Bronchial epithelial cell (primary cell): ENCODE measurements at regions not wholly inside any gene's neighbourhood (a gene's known extent, or its start where the extent isn't known, plus 50 kb on each side); places are given as distances from the start of the nearest gene placed in this dataset.

Experiments
- DNase-seq: peaks from one replicate; pipeline ENCODE4 v3.0.0-alpha.2; 2010; ENCODE audit warnings: low read depth
- FAIRE-seq: peaks from 2 replicates; lab custom pipeline; 2011; peaks lifted over from hg19 to GRCh38; lab: Jason Lieb, UNC
- H3K27me3 ChIP-seq: 2 replicates; pipeline ENCODE4 v1.5.1; 2011; ENCODE audit warnings: low read length; ENCODE audit not compliant: control insufficient read depth, insufficient read depth
- H3K36me3 ChIP-seq: 2 replicates; pipeline ENCODE4 v1.5.1; 2011; ENCODE audit warnings: low read length; ENCODE audit not compliant: control insufficient read depth, insufficient read depth
- H3K4me3 ChIP-seq: 2 replicates; pipeline ENCODE4 v1.5.1; 2011; ENCODE audit warnings: mild to moderate bottlenecking, low read depth, low read length, control low read depth
- TF ChIP-seq, protein P1 (sequence below): IDR thresholded peaks from 2 replicates; pipeline ENCODE4 v1.5.1; 2011; ENCODE audit warnings: mild to moderate bottlenecking, moderate library complexity, low read length, control low read depth, inconsistent platforms; ENCODE audit not compliant: insufficient read depth, severe bottlenecking

DNA sequence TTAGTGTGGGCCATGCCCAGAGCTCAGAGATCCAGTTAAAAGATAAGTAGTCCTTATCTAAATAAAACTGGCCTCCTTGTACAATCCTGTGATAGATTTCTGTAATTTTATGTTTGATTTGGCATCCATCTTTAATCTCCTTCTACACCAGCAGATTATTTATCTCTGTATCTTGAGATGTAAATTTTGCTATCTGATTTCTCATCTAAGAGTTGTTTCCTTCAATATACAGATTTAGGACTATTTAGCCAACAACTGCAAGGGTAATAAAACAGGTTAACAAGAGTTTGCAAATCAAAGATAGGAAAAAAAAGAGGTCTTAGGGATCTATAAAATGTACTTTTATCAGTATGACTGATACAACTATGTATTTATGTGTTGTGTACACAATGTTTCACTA is 68.6 kb upstream of the ABCA12 start:
- DNase-seq (no peak), FAIRE-seq (no peak)
- Histone ChIP-seq H3K36me3 (no peaks in the 10 kb centered on the region), H3K27me3 (no peaks in the 10 kb centered on the region), H3K4me3 (no peak overlapping the region)
- TF ChIP-seq, protein P1, sequence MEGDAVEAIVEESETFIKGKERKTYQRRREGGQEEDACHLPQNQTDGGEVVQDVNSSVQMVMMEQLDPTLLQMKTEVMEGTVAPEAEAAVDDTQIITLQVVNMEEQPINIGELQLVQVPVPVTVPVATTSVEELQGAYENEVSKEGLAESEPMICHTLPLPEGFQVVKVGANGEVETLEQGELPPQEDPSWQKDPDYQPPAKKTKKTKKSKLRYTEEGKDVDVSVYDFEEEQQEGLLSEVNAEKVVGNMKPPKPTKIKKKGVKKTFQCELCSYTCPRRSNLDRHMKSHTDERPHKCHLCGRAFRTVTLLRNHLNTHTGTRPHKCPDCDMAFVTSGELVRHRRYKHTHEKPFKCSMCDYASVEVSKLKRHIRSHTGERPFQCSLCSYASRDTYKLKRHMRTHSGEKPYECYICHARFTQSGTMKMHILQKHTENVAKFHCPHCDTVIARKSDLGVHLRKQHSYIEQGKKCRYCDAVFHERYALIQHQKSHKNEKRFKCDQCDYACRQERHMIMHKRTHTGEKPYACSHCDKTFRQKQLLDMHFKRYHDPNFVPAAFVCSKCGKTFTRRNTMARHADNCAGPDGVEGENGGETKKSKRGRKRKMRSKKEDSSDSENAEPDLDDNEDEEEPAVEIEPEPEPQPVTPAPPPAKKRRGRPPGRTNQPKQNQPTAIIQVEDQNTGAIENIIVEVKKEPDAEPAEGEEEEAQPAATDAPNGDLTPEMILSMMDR = no peak

DNA sequence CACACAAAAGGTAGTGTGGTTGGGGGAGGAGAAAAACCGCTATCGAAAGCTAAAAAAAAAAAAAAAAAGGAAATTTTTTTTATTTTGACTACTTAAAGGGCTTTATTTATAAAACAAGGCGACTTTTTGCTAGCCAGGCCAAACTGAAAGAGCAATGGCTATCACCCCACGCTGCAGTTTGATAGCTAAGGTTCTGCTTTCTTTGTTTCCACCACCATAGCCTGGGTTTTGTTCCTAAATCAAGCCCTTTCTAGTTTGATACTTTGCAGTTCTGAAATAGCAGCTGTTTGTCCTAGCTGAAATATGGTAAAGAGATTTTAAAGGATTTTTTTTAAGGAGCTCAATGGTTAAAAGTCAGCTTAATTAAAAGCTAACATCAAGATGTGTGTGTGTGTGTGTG is 67.4 kb upstream of the ABCA12 start:
- Histone ChIP-seq H3K4me3 (no peak overlapping the region), H3K36me3 (no peaks in the 10 kb centered on the region), H3K27me3 (no peaks in the 10 kb centered on the region)
- FAIRE-seq (no peak), DNase-seq (no peak)
- TF ChIP-seq, protein P1 = no peak

DNA sequence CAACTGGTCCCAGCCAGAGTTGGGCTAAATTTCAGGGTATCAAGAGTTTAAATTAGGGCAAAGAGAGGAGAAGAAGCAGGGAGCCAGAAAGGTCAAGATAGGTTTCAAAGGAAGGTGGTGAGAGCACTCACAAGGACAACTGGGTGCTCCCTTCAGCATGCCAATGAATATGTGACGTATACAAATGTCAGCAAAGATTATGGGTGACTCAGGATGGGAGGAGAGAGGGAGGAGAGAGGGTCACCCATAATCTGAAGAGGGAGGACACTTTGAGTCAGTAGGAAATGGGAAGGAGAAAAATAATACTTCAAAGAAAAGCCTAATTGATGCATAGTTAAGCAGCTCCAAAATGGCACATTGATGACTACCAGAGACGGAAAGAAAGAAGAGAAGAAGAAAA is 53.1 kb upstream of the ABCA12 start:
- no peak overlapping the region for H3K4me3 ChIP-seq
- no peaks in the 10 kb centered on the region for H3K36me3 ChIP-seq
- H3K27me3 ChIP-seq = no peaks in the 10 kb centered on the region
- FAIRE-seq (no peak), DNase-seq (peak; percentile 33)
- TF ChIP-seq, protein P1 = no peak

DNA sequence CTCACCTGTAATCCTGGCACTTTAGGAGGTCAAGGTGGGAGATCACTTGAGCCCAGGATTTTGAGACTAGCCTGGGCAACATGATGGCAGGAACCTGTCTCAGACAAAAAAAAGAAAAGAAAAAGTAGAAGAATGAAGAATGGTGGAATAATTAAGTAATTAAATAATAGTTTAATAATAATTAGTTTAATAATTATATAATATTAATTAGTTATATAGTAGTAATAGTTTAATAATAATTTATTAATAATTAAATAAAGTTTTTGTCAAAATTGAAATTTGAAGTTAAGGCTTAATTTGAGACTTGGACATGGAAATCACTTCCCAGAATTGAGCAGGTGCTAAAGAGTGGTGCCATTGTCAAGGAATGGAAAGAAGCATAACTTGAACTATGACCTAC is 52.2 kb upstream of the ABCA12 start:
- FAIRE-seq = no peak
- DNase-seq = no peak
- H3K27me3 ChIP-seq = no peaks in the 10 kb centered on the region
- H3K4me3 ChIP-seq = no peak overlapping the region
- no peaks in the 10 kb centered on the region for H3K36me3 ChIP-seq
- TF ChIP-seq, protein P1 = no peak

GRCh38 chr2:215189393-215189792 is 51.0 kb upstream of the ABCA12 start:
- TF ChIP-seq, protein P1 = no peak
- Histone ChIP-seq H3K27me3 (no peaks in the 10 kb centered on the region), H3K36me3 (no peaks in the 10 kb centered on the region), H3K4me3 (no peak overlapping the region)
- FAIRE-seq (peak; percentile 99), DNase-seq (peak; percentile 100)
